H9 (cell line): ENCODE measurements at regions not wholly inside any gene's neighbourhood (a gene's known extent, or its start where the extent isn't known, plus 50 kb on each side); places are given as distances from the start of the nearest gene placed in this dataset.

ENCODE experiments used
- DNase-seq: peaks from one replicate; pipeline ENCODE4 v3.0.0-alpha.2; 2017
- H2AFZ ChIP-seq: one replicate; pipeline ENCODE4 v1.6.1; 2013; ENCODE audit warnings: mild to moderate bottlenecking, low read length, control low read depth, moderate library complexity
- H2AK5ac ChIP-seq: 2 replicates; pipeline ENCODE4 v1.6.1; 2013; ENCODE audit warnings: low read length, control low read depth, mixed read lengths; ENCODE audit not compliant: insufficient read length
- H2BK120ac ChIP-seq: one replicate; pipeline ENCODE4 v1.6.1; 2013; ENCODE audit warnings: low read depth, mild to moderate bottlenecking, low read length, control low read depth, inconsistent platforms; ENCODE audit not compliant: poor library complexity, severe bottlenecking
- H2BK12ac ChIP-seq: 2 replicates; pipeline ENCODE4 v1.6.1; 2013; ENCODE audit warnings: low read length, control low read depth, mixed read lengths, low read depth; ENCODE audit not compliant: insufficient read length
- H2BK15ac ChIP-seq: 2 replicates; pipeline ENCODE4 v1.6.1; 2013; ENCODE audit warnings: low read depth, low read length, control low read depth
- H2BK20ac ChIP-seq: one replicate; pipeline ENCODE4 v1.6.1; 2013; ENCODE audit warnings: low read depth, mild to moderate bottlenecking, low read length, control low read depth, inconsistent platforms; ENCODE audit not compliant: poor library complexity, severe bottlenecking
- H2BK5ac ChIP-seq: 2 replicates; pipeline ENCODE4 v1.6.1; 2013; ENCODE audit warnings: low read length, control low read depth, mixed read lengths; ENCODE audit not compliant: insufficient read length
- H3K14ac ChIP-seq: 2 replicates; pipeline ENCODE4 v1.6.1; 2013; ENCODE audit warnings: low read length, control low read depth; ENCODE audit not compliant: insufficient read depth
- H3K18ac ChIP-seq: 2 replicates; pipeline ENCODE4 v1.6.1; 2013; ENCODE audit warnings: low read depth, mild to moderate bottlenecking, mixed read lengths, low read length, control low read depth; ENCODE audit not compliant: insufficient read length
- H3K23ac ChIP-seq: 2 replicates; pipeline ENCODE4 v1.6.1; 2013; ENCODE audit warnings: low read length, control low read depth, mixed read lengths, low read depth; ENCODE audit not compliant: insufficient read length
- H3K23me2 ChIP-seq: 2 replicates; pipeline ENCODE4 v1.6.1; 2013; ENCODE audit warnings: low read depth, mild to moderate bottlenecking, mixed read lengths, low read length, control low read depth; ENCODE audit not compliant: insufficient read length, poor library complexity, severe bottlenecking
- H3K27ac ChIP-seq: 2 replicates; pipeline ENCODE4 v1.5.1; 2013; ENCODE audit warnings: low read length, control low read depth, mixed read lengths, low read depth; ENCODE audit not compliant: insufficient read length
- H3K27me3 ChIP-seq: 2 replicates; pipeline ENCODE4 v1.6.1; 2013; ENCODE audit warnings: low read length, control low read depth, inconsistent platforms; ENCODE audit not compliant: insufficient read depth
- H3K4ac ChIP-seq: 2 replicates; pipeline ENCODE4 v1.6.1; 2013; ENCODE audit warnings: low read depth, mild to moderate bottlenecking, control low read depth, inconsistent platforms, low read length, moderate library complexity
- H3K4me1 ChIP-seq: 2 replicates; pipeline ENCODE4 v1.6.1; 2013; ENCODE audit warnings: low read length, control low read depth, inconsistent platforms; ENCODE audit not compliant: insufficient read depth
- H3K4me2 ChIP-seq: 2 replicates; pipeline ENCODE4 v1.6.1; 2013; ENCODE audit warnings: low read length, control low read depth, mixed read lengths; ENCODE audit not compliant: insufficient read length, insufficient read depth
- H3K56ac ChIP-seq: 2 replicates; pipeline ENCODE4 v1.6.1; 2013; ENCODE audit warnings: low read depth, mild to moderate bottlenecking, mixed read lengths, low read length, control low read depth; ENCODE audit not compliant: insufficient read length
- H3K79me1 ChIP-seq: 2 replicates; pipeline ENCODE4 v1.6.1; 2013; ENCODE audit warnings: low read depth, mild to moderate bottlenecking, moderate library complexity, low read length, control low read depth, inconsistent platforms; ENCODE audit not compliant: insufficient read depth, poor library complexity, severe bottlenecking
- H3K79me2 ChIP-seq: 2 replicates; pipeline ENCODE4 v1.6.1; 2013; ENCODE audit warnings: low read length, control low read depth, inconsistent platforms; ENCODE audit not compliant: insufficient read depth
- H3K9ac ChIP-seq: 2 replicates; pipeline ENCODE4 v1.6.1; 2013; ENCODE audit warnings: low read length, control low read depth, mixed read lengths; ENCODE audit not compliant: insufficient read length; ENCODE audit errors: extremely low read depth
- H3K9me3 ChIP-seq: one replicate; pipeline ENCODE4 v1.6.1; 2013; ENCODE audit warnings: low read depth, low read length, inconsistent platforms; ENCODE audit not compliant: control insufficient read depth
- H3T11ph ChIP-seq: one replicate; pipeline ENCODE4 v1.6.1; 2013; ENCODE audit warnings: mild to moderate bottlenecking, low read length, control low read depth, inconsistent platforms
- H4K20me1 ChIP-seq: one replicate; pipeline ENCODE4 v1.6.1; 2013; ENCODE audit not compliant: control insufficient read depth, insufficient read length, insufficient read depth
- H4K5ac ChIP-seq: 2 replicates; pipeline ENCODE4 v1.6.1; 2013; ENCODE audit warnings: low read depth, mild to moderate bottlenecking, mixed read lengths, low read length, control low read depth; ENCODE audit not compliant: insufficient read length
- H4K8ac ChIP-seq: replicated peaks from 2 replicates; pipeline ENCODE4 v1.6.1; 2013; ENCODE audit warnings: low read length, control low read depth, mixed read lengths, low read depth; ENCODE audit not compliant: insufficient read length
- H4K91ac ChIP-seq: 2 replicates; pipeline ENCODE4 v1.6.1; 2013; ENCODE audit warnings: low read depth, mild to moderate bottlenecking, moderate library complexity, mixed read lengths, low read length, control low read depth; ENCODE audit not compliant: insufficient read length
- H3K27ac Mint-ChIP-seq, 3 experiments: 2 replicates in 2 of 3; 3 replicates in 1 of 3; pipeline ENCODE4 v1.8.0; 2020 to 2021; ENCODE audit warnings: mixed read lengths in 3 of 3, mild to moderate bottlenecking in 1 of 3, moderate library complexity in 1 of 3
- H3K27me3 Mint-ChIP-seq: 2 replicates; pipeline ENCODE4 v1.8.0; 2021; ENCODE audit warnings: low read depth, mild to moderate bottlenecking, moderate library complexity, mixed read lengths
- H3K36me3 Mint-ChIP-seq, 3 experiments: 2 replicates in 2 of 3; 3 replicates in 1 of 3; pipeline ENCODE4 v1.8.0; 2020 to 2021; ENCODE audit warnings: low read depth in 3 of 3, mixed read lengths in 3 of 3; ENCODE audit not compliant: insufficient read depth in 1 of 3
- H3K4me1 Mint-ChIP-seq, 2 experiments: 2 replicates each; pipeline ENCODE4 v1.8.0; 2020; ENCODE audit warnings: mixed read lengths in 2 of 2
- H3K4me3 Mint-ChIP-seq, 2 experiments: 2 replicates in 1 of 2; 3 replicates in 1 of 2; pipeline ENCODE4 v1.8.0; 2020 to 2021; ENCODE audit warnings: mild to moderate bottlenecking in 2 of 2, mixed read lengths in 2 of 2, moderate library complexity in 1 of 2
- H3K9me3 Mint-ChIP-seq, 2 experiments: 2 replicates in 1 of 2; 3 replicates in 1 of 2; pipeline ENCODE4 v1.8.0; 2020; ENCODE audit warnings: mild to moderate bottlenecking in 2 of 2, mixed read lengths in 2 of 2, moderate library complexity in 1 of 2
- WGBS: extraction: QIAGEN DNeasy Blood & Tissue Kit; methylation state at CpG from one replicate; pipeline ENCODE4 v1.1.7; 2013; ENCODE audit warnings: missing lambda C conversion rate, low lambda C conversion rate, mixed read lengths; ENCODE audit not compliant: insufficient read length; ENCODE audit errors: extremely low coverage; 5-methylcytosine and 5-hydroxymethylcytosine counted together
- TF ChIP-seq, protein P1 (sequence below): fragments of 200-600 bp; sonication (generic); conservative IDR thresholded peaks from 3 replicates; pipeline ENCODE4 v1.8.0; 2021; ENCODE audit warnings: antibody characterized with exemption, mild to moderate bottlenecking

DNA sequence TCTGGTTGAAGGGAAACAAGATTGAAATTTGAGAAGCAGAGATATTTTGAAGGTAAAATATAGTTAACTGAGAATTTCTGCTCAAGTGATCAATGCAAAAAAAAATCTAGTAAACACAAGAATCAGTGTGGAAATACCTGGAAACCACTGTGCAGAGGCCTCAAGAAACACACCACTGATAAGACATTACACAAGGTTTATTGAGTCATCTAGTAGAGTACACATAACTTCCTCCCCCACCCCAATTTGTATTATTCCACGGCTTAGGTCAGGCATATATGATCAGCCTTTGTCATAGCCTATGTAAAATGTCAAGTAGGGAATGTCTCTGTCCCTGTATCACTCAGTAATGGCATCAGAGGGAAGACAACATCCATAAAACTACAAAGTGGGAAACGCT, 447.8 kb upstream of the BCHE start:
- H2BK5ac ChIP-seq: no peak overlapping the region
- H3K9me3 Mint-ChIP-seq: no peaks in the 10 kb centered on the region
- H3K36me3 Mint-ChIP-seq: no peaks in the 10 kb centered on the region
- no peak overlapping the region for H2BK12ac ChIP-seq
- no peak overlapping the region for H3K4ac ChIP-seq
- H3K4me1 ChIP-seq: no peaks in the 10 kb centered on the region
- H2BK20ac ChIP-seq: no peak overlapping the region
- no peak overlapping the region for H3K4me2 ChIP-seq
- TF ChIP-seq, protein P1, sequence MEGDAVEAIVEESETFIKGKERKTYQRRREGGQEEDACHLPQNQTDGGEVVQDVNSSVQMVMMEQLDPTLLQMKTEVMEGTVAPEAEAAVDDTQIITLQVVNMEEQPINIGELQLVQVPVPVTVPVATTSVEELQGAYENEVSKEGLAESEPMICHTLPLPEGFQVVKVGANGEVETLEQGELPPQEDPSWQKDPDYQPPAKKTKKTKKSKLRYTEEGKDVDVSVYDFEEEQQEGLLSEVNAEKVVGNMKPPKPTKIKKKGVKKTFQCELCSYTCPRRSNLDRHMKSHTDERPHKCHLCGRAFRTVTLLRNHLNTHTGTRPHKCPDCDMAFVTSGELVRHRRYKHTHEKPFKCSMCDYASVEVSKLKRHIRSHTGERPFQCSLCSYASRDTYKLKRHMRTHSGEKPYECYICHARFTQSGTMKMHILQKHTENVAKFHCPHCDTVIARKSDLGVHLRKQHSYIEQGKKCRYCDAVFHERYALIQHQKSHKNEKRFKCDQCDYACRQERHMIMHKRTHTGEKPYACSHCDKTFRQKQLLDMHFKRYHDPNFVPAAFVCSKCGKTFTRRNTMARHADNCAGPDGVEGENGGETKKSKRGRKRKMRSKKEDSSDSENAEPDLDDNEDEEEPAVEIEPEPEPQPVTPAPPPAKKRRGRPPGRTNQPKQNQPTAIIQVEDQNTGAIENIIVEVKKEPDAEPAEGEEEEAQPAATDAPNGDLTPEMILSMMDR: no peak
- DNase-seq: no peak
- H3K14ac ChIP-seq: no peak overlapping the region
- no peak overlapping the region for H2BK120ac ChIP-seq
- no peaks in the 10 kb centered on the region for H3K27me3 ChIP-seq
- H3K79me2 ChIP-seq: no peaks in the 10 kb centered on the region
- H3K23me2 ChIP-seq: no peaks in the 10 kb centered on the region
- H4K91ac ChIP-seq: no peak overlapping the region
- no peaks in the 10 kb centered on the region for H3K9me3 ChIP-seq
- no CpG with 5 or more reads among the region's 2 CpGs for WGBS
- H2AK5ac ChIP-seq: no peak overlapping the region
- no peaks in the 10 kb centered on the region for H3K79me1 ChIP-seq
- no peaks in the 10 kb centered on the region for H3K4me1 Mint-ChIP-seq
- H2AFZ ChIP-seq: no peak overlapping the region
- H3K56ac ChIP-seq: no peak overlapping the region
- no peak overlapping the region for H3K18ac ChIP-seq
- no peak overlapping the region for H3K23ac ChIP-seq
- H2BK15ac ChIP-seq: no peak overlapping the region
- no peaks in the 10 kb centered on the region for H3K27me3 Mint-ChIP-seq
- no peak overlapping the region for H4K5ac ChIP-seq
- no peaks in the 10 kb centered on the region for H4K20me1 ChIP-seq
- no peak overlapping the region for H3K27ac ChIP-seq
- no peak overlapping the region for H3T11ph ChIP-seq
- H3K4me3 Mint-ChIP-seq: no peak overlapping the region
- no peak overlapping the region for H4K8ac ChIP-seq
- H3K27ac Mint-ChIP-seq: no peak overlapping the region
- H3K9ac ChIP-seq: no peak overlapping the region
